ENCODE measurements at regions not wholly inside any gene's neighbourhood (a gene's known extent, or its start where the extent isn't known, plus 50 kb on each side); places are given as distances from the start of the nearest gene placed in this dataset.

DNA sequence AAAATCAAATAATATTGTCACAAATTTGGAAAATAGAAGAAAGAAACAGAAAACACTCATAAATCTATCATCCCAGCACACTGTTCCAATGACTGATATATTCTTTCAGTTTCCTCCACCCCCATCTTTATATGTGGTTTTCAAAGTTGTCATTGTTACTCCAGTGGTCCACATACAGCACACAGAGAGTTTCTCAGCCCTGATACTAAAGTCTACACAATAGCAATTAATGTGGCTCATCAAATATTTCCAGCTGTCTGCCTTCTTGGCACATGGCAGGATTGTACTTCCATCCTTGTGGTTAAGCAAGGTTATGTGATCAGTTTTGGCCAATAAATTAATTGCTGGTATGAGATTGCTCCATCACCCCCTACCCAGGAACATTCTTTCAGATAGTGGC is 221.7 kb downstream of the PDCD6IP start:
- Histone ChIP-seq H3K4me3 (no peak overlapping the region), H3K27me3 (no peaks in the 10 kb centered on the region), H3K36me3 (no peaks in the 10 kb centered on the region), H3K4me1 (peaks cover 0 to 13% (median 0%) of the 10 kb centered on the region in 12 donors), H3K27ac (no peak overlapping the region), H3K9me3 (no peaks in the 10 kb centered on the region)
- DNase-seq = no peak
- ATAC-seq = no peak
- intact Hi-C loops (cut with DNase I) = no loop called here
- TF ChIP-seq, protein P1, sequence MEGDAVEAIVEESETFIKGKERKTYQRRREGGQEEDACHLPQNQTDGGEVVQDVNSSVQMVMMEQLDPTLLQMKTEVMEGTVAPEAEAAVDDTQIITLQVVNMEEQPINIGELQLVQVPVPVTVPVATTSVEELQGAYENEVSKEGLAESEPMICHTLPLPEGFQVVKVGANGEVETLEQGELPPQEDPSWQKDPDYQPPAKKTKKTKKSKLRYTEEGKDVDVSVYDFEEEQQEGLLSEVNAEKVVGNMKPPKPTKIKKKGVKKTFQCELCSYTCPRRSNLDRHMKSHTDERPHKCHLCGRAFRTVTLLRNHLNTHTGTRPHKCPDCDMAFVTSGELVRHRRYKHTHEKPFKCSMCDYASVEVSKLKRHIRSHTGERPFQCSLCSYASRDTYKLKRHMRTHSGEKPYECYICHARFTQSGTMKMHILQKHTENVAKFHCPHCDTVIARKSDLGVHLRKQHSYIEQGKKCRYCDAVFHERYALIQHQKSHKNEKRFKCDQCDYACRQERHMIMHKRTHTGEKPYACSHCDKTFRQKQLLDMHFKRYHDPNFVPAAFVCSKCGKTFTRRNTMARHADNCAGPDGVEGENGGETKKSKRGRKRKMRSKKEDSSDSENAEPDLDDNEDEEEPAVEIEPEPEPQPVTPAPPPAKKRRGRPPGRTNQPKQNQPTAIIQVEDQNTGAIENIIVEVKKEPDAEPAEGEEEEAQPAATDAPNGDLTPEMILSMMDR (IDR thresholded peaks at IDR 0.05) = no peak
- TF ChIP-seq POLR2A (IDR thresholded peaks at IDR 0.05) = no peak

- 75 to 79% (median 77%) methylated on average over 8 of the region's 8 CpGs for WGBS, 4 donors
- Histone ChIP-seq H3K9me3 (no peaks in the 10 kb centered on the region), H3K27ac (no peak overlapping the region), H3K4me1 (peaks cover 0 to 12% (median 0%) of the 10 kb centered on the region in 12 donors), H3K4me3 (no peak overlapping the region), H3K27me3 (no peaks in the 10 kb centered on the region), H3K36me3 (no peaks in the 10 kb centered on the region)
- intact Hi-C loops (cut with DNase I) = no loop called here
- ATAC-seq (no peak), DNase-seq (no peak)
- no peak for TF ChIP-seq POLR2A (IDR thresholded peaks at IDR 0.05)
- TF ChIP-seq, protein P1 (IDR thresholded peaks at IDR 0.05) = no peak
Measured at GRCh38 chr3:34020726-34021680, 222.6 kb downstream of the PDCD6IP start.

- intact Hi-C loops (cut with DNase I) = no loop called here
- no peak for TF ChIP-seq POLR2A (IDR thresholded peaks at IDR 0.05)
- TF ChIP-seq, protein P1 (IDR thresholded peaks at IDR 0.05) = no peak
- ATAC-seq = no peak
- no peak overlapping the region for H3K4me3 ChIP-seq
- H3K27ac ChIP-seq = no peak overlapping the region
- no peaks in the 10 kb centered on the region for H3K36me3 ChIP-seq
- no peaks in the 10 kb centered on the region for H3K27me3 ChIP-seq
- no peaks in the 10 kb centered on the region for H3K9me3 ChIP-seq
- 78 to 89% (median 85%) methylated on average over 2 of the region's 2 CpGs for WGBS, 4 donors
- DNase-seq = no peak
- H3K4me1 ChIP-seq = peaks cover 0 to 1% (median 0%) of the 10 kb centered on the region in 12 donors
Measured at GRCh38 chr3:34022147-34022546, 223.7 kb downstream of the PDCD6IP start.

DNA sequence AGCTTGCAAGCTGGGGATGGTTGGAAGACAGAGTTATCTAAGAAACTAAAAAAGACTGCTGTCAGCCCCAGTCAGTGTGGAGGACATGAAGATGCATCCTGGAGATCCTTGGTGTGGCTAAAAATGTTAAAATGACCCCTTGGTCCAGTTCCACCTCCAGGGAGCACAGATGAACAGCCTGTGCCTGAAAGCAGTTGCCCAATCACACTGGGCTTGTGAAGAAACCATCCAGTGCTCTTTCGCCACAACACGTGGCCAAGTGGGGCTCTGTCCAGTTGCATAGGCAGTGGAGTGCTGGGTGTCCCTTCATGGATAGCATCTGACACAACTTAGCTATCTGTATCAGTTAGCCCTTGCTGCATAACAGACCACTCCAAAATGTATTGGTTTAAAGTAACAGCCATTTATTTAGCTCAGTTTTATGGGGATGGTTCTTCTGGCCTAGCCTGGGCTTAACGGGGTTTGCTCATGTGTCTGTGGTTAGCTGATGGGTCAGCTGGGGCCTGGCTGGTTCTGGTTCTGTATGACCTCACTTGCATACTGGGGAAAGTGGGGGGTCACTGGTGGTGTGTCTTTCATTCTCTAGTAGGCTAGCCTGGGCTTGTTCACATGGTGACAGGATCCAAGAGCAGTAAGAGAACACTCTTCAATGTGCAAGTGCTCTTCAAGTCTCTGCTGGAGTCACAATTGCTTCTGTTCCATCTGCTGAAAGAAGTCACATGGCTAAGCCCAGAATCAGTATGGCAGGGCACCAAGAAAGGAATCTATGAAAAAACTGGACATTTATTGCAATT is 226.2 kb downstream of the PDCD6IP start:
- WGBS, 4 donors = 87 to 93% (median 89%) methylated on average over 3 of the region's 3 CpGs
- Histone ChIP-seq H3K4me3 (no peak overlapping the region), H3K27me3 (no peaks in the 10 kb centered on the region), H3K4me1 (no peaks in the 10 kb centered on the region), H3K27ac (no peak overlapping the region), H3K36me3 (no peaks in the 10 kb centered on the region), H3K9me3 (no peaks in the 10 kb centered on the region)
- intact Hi-C loops (cut with DNase I) = no loop called here
- TF ChIP-seq, protein P1 (IDR thresholded peaks at IDR 0.05) = no peak
- no peak for DNase-seq
- ATAC-seq = no peak
